Tibial artery (tissue), 4 donors: ENCODE measurements at regions not wholly inside any gene's neighbourhood (a gene's known extent, or its start where the extent isn't known, plus 50 kb on each side); places are given as distances from the start of the nearest gene placed in this dataset.
"Not testable (repeated sequence)": the region's sequence is repeated elsewhere in the genome, so short reads cannot be mapped to it uniquely, and the experiment has no call there.

Experiments
- DNase-seq, 2 donors: peaks; one replicate each; pipeline ENCODE4 v3.0.0-alpha.2; 2019
- H3K27ac ChIP-seq, 2 donors: fragments of 200-600 bp; sonication (generic) in 1 of 2; 1 replicate in 1 of 2; 2 replicates in 1 of 2; pipeline ENCODE4 v1.5.1; 2018 to 2019; ENCODE audit warnings: mild to moderate bottlenecking in 1 of 2
- H3K27me3 ChIP-seq, 2 donors: fragments of 200-600 bp; sonication (generic) in 1 of 2; one replicate each; pipeline versions ENCODE4 v1.5.1 to v1.6.0; 2016 to 2019
- H3K36me3 ChIP-seq, 3 donors: fragments of 200-600 bp; sonication (generic) in 2 of 3; one replicate each; pipeline ENCODE4 v1.5.1; 2016 to 2019; ENCODE audit warnings: mild to moderate bottlenecking in 2 of 3
- H3K4me1 ChIP-seq, 4 donors: fragments of 200-600 bp; sonication (generic) in 2 of 4; 1 replicate in 3 of 4; 2 replicates in 1 of 4; pipeline ENCODE4 v1.5.1; 2016 to 2019
- H3K4me3 ChIP-seq, 2 donors: fragments of 200-600 bp; sonication (generic) in 1 of 2; 1 replicate in 1 of 2; 2 replicates in 1 of 2; pipeline ENCODE4 v1.5.1; 2018 to 2019; ENCODE audit warnings: mild to moderate bottlenecking in 2 of 2
- H3K9me3 ChIP-seq, 3 donors: fragments of 200-600 bp; sonication (generic) in 1 of 3; one replicate each; pipeline ENCODE4 v1.5.1; 2016 to 2019
- intact Hi-C: fragments of 100-400 bp; cut with DNase I; formaldehyde crosslinking; loops from one replicate; pipeline ENCODE4 v1.15.0; 2023; ENCODE audit warnings: low total_unique reads
- TF ChIP-seq, protein P1 (sequence below), 2 experiments: fragments of 200-600 bp in 1 of 2; fragments of 450-650 bp in 1 of 2; IDR thresholded peaks; one replicate each; pipeline ENCODE4 v1.5.1; 2017 to 2019; ENCODE audit warnings: antibody characterized with exemption in 2 of 2, mild to moderate bottlenecking in 1 of 2, moderate library complexity in 1 of 2

DNA sequence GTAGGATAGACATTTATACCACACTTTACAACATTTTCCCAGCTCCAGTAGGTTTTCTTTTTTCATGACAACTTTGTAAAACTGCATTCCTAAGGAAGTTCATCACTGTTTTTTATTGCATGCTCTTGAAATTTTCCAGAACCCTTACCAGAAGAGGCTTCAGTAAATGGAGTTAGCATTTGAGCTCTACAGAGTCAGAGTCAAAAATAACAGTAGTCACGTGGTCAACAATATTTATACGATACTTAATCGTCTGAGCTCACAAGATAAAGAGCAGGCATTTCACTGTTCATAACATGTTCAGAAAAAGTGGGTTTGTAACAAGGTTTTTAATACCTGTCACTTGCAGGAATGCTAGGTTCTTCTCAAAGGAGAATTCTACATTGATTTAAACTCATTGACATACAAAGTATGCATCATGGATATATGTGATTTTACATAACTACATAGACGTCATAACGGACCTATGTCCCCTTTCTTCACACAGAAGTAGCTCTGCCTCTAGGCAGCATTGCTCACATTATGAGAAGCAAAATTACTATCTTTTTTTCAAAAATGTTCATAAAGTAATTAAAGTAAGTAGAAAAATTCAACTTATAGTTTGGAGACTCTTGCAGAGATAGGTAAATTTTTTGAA lies 187.0 kb upstream of the COL3A1 start:
- H3K36me3 ChIP-seq: no peaks in the 10 kb centered on the region
- TF ChIP-seq, protein P1, sequence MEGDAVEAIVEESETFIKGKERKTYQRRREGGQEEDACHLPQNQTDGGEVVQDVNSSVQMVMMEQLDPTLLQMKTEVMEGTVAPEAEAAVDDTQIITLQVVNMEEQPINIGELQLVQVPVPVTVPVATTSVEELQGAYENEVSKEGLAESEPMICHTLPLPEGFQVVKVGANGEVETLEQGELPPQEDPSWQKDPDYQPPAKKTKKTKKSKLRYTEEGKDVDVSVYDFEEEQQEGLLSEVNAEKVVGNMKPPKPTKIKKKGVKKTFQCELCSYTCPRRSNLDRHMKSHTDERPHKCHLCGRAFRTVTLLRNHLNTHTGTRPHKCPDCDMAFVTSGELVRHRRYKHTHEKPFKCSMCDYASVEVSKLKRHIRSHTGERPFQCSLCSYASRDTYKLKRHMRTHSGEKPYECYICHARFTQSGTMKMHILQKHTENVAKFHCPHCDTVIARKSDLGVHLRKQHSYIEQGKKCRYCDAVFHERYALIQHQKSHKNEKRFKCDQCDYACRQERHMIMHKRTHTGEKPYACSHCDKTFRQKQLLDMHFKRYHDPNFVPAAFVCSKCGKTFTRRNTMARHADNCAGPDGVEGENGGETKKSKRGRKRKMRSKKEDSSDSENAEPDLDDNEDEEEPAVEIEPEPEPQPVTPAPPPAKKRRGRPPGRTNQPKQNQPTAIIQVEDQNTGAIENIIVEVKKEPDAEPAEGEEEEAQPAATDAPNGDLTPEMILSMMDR (IDR thresholded peaks at IDR 0.05): no peak
- H3K27me3 ChIP-seq: no peaks in the 10 kb centered on the region
- intact Hi-C loops: loop anchor here (10.0 kb wide), 1 partner anchor 188 kb away; the partner anchor contains the start of gene COL3A1
- H3K4me3 ChIP-seq: peak overlapping the region; percentile 17 to 26
- no peaks in the 10 kb centered on the region for H3K9me3 ChIP-seq
- no peak for DNase-seq
- peak overlapping the region; percentile 75 for H3K27ac ChIP-seq
- peaks cover 0 to 53% (median 10%) of the 10 kb centered on the region in 4 donors for H3K4me1 ChIP-seq

DNA sequence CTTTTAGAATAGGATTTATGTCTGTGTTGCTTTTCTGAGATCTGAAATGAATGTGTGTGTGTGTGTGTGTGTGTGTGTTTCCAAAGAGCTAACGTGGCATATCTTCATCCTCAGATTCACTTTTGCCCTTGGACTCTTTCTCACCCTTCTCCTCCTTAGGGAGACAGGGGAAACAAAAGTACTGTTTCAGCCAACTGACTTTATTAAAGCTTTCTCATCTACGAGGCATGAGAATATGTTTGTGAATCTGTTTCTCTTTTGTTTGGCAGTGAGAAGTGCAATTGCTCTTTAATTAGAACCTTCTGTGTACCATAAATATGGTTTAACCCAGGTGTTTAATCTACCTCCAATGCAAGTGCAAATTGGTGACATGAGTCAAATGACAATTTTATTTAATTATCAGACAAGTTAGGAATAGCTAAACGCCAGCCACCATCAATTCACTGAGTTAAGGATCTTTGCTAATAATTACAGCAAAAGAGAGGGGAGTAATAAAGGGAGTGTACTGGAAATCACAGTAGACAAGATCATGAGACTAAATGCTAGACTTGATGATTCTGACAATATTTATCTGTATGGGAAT lies 186.4 kb upstream of the COL3A1 start:
- Histone ChIP-seq H3K4me3 (peak overlapping the region in 1 of 2 donors; percentile 26), H3K27ac (peak overlapping the region; percentile 75), H3K9me3 (no peaks in the 10 kb centered on the region), H3K4me1 (peaks cover 0 to 53% (median 10%) of the 10 kb centered on the region in 4 donors), H3K27me3 (no peaks in the 10 kb centered on the region), H3K36me3 (no peaks in the 10 kb centered on the region)
- no peak for DNase-seq
- intact Hi-C loops: loop anchor here (10.0 kb wide), 1 partner anchor 187 kb away; the partner anchor contains the start of gene COL3A1
- TF ChIP-seq, protein P1 (IDR thresholded peaks at IDR 0.05): no peak

DNA sequence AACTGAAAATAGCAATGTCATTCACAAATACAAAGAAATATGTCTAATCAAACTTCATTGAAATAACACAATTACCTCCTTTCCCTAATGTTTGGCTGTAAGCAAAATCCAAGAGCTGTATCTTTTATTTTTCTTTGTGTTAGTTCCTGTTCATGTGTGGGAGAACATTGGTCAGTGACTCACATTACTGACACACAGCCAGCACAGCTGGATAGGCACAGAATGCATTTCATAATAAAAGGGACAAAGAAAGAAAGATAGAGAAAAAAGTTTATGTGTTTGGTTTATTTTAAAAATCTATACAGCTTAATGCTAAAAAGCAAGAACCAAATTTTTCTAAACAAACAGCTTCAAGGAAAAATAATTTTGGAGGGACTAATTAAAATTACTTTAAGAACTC lies 185.6 kb upstream of the COL3A1 start:
- peak; percentile 84 to 89 for DNase-seq
- H3K27me3 ChIP-seq: no peaks in the 10 kb centered on the region
- intact Hi-C loops: loop anchor here (10.0 kb wide), 1 partner anchor 186 kb away; the partner anchor contains the start of gene COL3A1

DNA sequence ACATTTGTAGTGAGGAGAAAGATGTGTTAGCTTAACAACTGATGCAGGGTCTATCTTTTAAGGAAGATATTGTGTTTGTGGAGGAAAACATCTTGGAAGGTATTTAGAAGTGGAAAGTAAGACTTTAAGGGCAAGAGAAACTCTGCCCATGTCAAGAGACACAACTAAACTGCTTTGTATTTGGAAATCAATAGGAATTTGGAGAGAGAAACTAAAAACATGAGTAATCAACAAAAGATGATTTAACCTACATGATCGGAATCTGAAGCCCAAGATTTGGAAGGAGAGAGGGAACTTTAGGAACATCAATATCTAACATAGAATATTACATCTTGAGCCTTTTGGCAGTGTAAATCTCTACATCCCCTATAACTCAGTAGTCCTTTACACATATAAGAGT lies 184.2 kb upstream of the COL3A1 start:
- no peak for DNase-seq
- Histone ChIP-seq H3K27me3 (no peaks in the 10 kb centered on the region), H3K4me3 (no peak overlapping the region), H3K36me3 (no peaks in the 10 kb centered on the region), H3K9me3 (no peaks in the 10 kb centered on the region), H3K4me1 (peaks cover 0 to 45% (median 10%) of the 10 kb centered on the region in 4 donors), H3K27ac (peak overlapping the region; percentile 75)
- TF ChIP-seq, protein P1 (IDR thresholded peaks at IDR 0.05): no peak
- intact Hi-C loops: loop anchor here (10.0 kb wide), 1 partner anchor 185 kb away; the partner anchor contains the start of gene COL3A1

More for the DNA sequence above, 185.6 kb upstream of the COL3A1 start:
- Histone ChIP-seq H3K36me3 (no peaks in the 10 kb centered on the region), H3K9me3 (no peaks in the 10 kb centered on the region), H3K4me3 (no peak overlapping the region), H3K27ac (peak overlapping the region; percentile 75), H3K4me1 (peaks cover 0 to 52% (median 10%) of the 10 kb centered on the region in 4 donors)
- TF ChIP-seq, protein P1 (IDR thresholded peaks at IDR 0.05): no peak

DNA sequence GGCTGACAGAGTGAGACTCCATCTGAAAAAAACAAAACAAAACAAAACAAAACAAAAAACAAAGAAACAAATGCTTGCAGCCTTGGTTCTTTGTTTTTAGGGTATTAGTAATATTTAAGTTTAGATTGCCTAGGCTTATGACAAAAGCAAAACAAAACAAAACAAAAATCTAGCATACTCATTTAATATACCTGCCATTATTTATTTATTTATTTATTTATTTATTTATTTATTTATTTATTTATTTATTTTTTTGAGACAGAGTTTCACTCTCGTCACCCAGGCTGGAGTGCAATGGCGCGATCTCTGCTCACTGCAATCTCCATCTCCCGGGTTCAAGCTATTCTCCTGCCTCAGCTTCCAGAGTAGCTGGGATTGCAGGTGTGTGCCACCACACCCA lies 179.7 kb upstream of the COL3A1 start:
- intact Hi-C loops, H3K4me3 ChIP-seq, H3K27ac ChIP-seq, H3K36me3 ChIP-seq, DNase-seq, H3K27me3 ChIP-seq, H3K4me1 ChIP-seq, H3K9me3 ChIP-seq: not testable (repeated sequence)

DNA sequence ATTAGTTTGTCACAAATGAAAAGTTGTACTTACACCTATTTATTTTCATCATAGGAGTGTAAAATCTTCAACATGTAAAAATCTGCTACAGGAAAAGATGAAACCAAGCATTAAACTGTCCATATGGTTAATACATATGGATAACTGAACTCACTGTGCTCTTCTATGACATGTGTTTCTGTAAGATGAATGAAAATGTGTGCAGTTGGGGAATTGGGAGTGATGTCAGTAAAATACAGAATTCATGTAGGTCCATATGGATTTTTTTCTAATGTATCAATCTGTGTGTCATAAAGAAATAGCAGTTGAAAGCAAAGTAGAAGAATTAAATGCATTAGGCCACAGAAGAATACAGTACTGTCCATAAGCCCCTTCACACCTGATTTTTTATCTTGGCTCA lies 178.4 kb upstream of the COL3A1 start:
- no peaks in the 10 kb centered on the region for H3K27me3 ChIP-seq
- TF ChIP-seq, protein P1 (IDR thresholded peaks at IDR 0.05): no peak
- intact Hi-C loops: no loop called here
- no peak overlapping the region for H3K27ac ChIP-seq
- no peak overlapping the region for H3K4me3 ChIP-seq
- no peaks in the 10 kb centered on the region for H3K36me3 ChIP-seq
- no peak for DNase-seq
- H3K9me3 ChIP-seq: no peaks in the 10 kb centered on the region
- no peaks in the 10 kb centered on the region for H3K4me1 ChIP-seq
